H9 (cell line): ENCODE measurements at regions not wholly inside any gene's neighbourhood (a gene's known extent, or its start where the extent isn't known, plus 50 kb on each side); places are given as distances from the start of the nearest gene placed in this dataset.

Source experiments
- DNase-seq: peaks from one replicate; pipeline ENCODE4 v3.0.0-alpha.2; 2017
- H2AFZ ChIP-seq: one replicate; pipeline ENCODE4 v1.6.1; 2013; ENCODE audit warnings: mild to moderate bottlenecking, low read length, control low read depth, moderate library complexity
- H2AK5ac ChIP-seq: 2 replicates; pipeline ENCODE4 v1.6.1; 2013; ENCODE audit warnings: low read length, control low read depth, mixed read lengths; ENCODE audit not compliant: insufficient read length
- H2BK120ac ChIP-seq: one replicate; pipeline ENCODE4 v1.6.1; 2013; ENCODE audit warnings: low read depth, mild to moderate bottlenecking, low read length, control low read depth, inconsistent platforms; ENCODE audit not compliant: poor library complexity, severe bottlenecking
- H2BK12ac ChIP-seq: 2 replicates; pipeline ENCODE4 v1.6.1; 2013; ENCODE audit warnings: low read length, control low read depth, mixed read lengths, low read depth; ENCODE audit not compliant: insufficient read length
- H2BK15ac ChIP-seq: 2 replicates; pipeline ENCODE4 v1.6.1; 2013; ENCODE audit warnings: low read depth, low read length, control low read depth
- H2BK20ac ChIP-seq: one replicate; pipeline ENCODE4 v1.6.1; 2013; ENCODE audit warnings: low read depth, mild to moderate bottlenecking, low read length, control low read depth, inconsistent platforms; ENCODE audit not compliant: poor library complexity, severe bottlenecking
- H2BK5ac ChIP-seq: 2 replicates; pipeline ENCODE4 v1.6.1; 2013; ENCODE audit warnings: low read length, control low read depth, mixed read lengths; ENCODE audit not compliant: insufficient read length
- H3K14ac ChIP-seq: 2 replicates; pipeline ENCODE4 v1.6.1; 2013; ENCODE audit warnings: low read length, control low read depth; ENCODE audit not compliant: insufficient read depth
- H3K18ac ChIP-seq: 2 replicates; pipeline ENCODE4 v1.6.1; 2013; ENCODE audit warnings: low read depth, mild to moderate bottlenecking, mixed read lengths, low read length, control low read depth; ENCODE audit not compliant: insufficient read length
- H3K23ac ChIP-seq: 2 replicates; pipeline ENCODE4 v1.6.1; 2013; ENCODE audit warnings: low read length, control low read depth, mixed read lengths, low read depth; ENCODE audit not compliant: insufficient read length
- H3K23me2 ChIP-seq: 2 replicates; pipeline ENCODE4 v1.6.1; 2013; ENCODE audit warnings: low read depth, mild to moderate bottlenecking, mixed read lengths, low read length, control low read depth; ENCODE audit not compliant: insufficient read length, poor library complexity, severe bottlenecking
- H3K27ac ChIP-seq: 2 replicates; pipeline ENCODE4 v1.5.1; 2013; ENCODE audit warnings: low read length, control low read depth, mixed read lengths, low read depth; ENCODE audit not compliant: insufficient read length
- H3K27me3 ChIP-seq: 2 replicates; pipeline ENCODE4 v1.6.1; 2013; ENCODE audit warnings: low read length, control low read depth, inconsistent platforms; ENCODE audit not compliant: insufficient read depth
- H3K4ac ChIP-seq: 2 replicates; pipeline ENCODE4 v1.6.1; 2013; ENCODE audit warnings: low read depth, mild to moderate bottlenecking, control low read depth, inconsistent platforms, low read length, moderate library complexity
- H3K4me1 ChIP-seq: 2 replicates; pipeline ENCODE4 v1.6.1; 2013; ENCODE audit warnings: low read length, control low read depth, inconsistent platforms; ENCODE audit not compliant: insufficient read depth
- H3K4me2 ChIP-seq: 2 replicates; pipeline ENCODE4 v1.6.1; 2013; ENCODE audit warnings: low read length, control low read depth, mixed read lengths; ENCODE audit not compliant: insufficient read length, insufficient read depth
- H3K56ac ChIP-seq: 2 replicates; pipeline ENCODE4 v1.6.1; 2013; ENCODE audit warnings: low read depth, mild to moderate bottlenecking, mixed read lengths, low read length, control low read depth; ENCODE audit not compliant: insufficient read length
- H3K79me1 ChIP-seq: 2 replicates; pipeline ENCODE4 v1.6.1; 2013; ENCODE audit warnings: low read depth, mild to moderate bottlenecking, moderate library complexity, low read length, control low read depth, inconsistent platforms; ENCODE audit not compliant: insufficient read depth, poor library complexity, severe bottlenecking
- H3K79me2 ChIP-seq: 2 replicates; pipeline ENCODE4 v1.6.1; 2013; ENCODE audit warnings: low read length, control low read depth, inconsistent platforms; ENCODE audit not compliant: insufficient read depth
- H3K9ac ChIP-seq: 2 replicates; pipeline ENCODE4 v1.6.1; 2013; ENCODE audit warnings: low read length, control low read depth, mixed read lengths; ENCODE audit not compliant: insufficient read length; ENCODE audit errors: extremely low read depth
- H3K9me3 ChIP-seq: one replicate; pipeline ENCODE4 v1.6.1; 2013; ENCODE audit warnings: low read depth, low read length, inconsistent platforms; ENCODE audit not compliant: control insufficient read depth
- H3T11ph ChIP-seq: one replicate; pipeline ENCODE4 v1.6.1; 2013; ENCODE audit warnings: mild to moderate bottlenecking, low read length, control low read depth, inconsistent platforms
- H4K20me1 ChIP-seq: one replicate; pipeline ENCODE4 v1.6.1; 2013; ENCODE audit not compliant: control insufficient read depth, insufficient read length, insufficient read depth
- H4K5ac ChIP-seq: 2 replicates; pipeline ENCODE4 v1.6.1; 2013; ENCODE audit warnings: low read depth, mild to moderate bottlenecking, mixed read lengths, low read length, control low read depth; ENCODE audit not compliant: insufficient read length
- H4K8ac ChIP-seq: replicated peaks from 2 replicates; pipeline ENCODE4 v1.6.1; 2013; ENCODE audit warnings: low read length, control low read depth, mixed read lengths, low read depth; ENCODE audit not compliant: insufficient read length
- H4K91ac ChIP-seq: 2 replicates; pipeline ENCODE4 v1.6.1; 2013; ENCODE audit warnings: low read depth, mild to moderate bottlenecking, moderate library complexity, mixed read lengths, low read length, control low read depth; ENCODE audit not compliant: insufficient read length
- H3K27ac Mint-ChIP-seq, 3 experiments: 2 replicates in 2 of 3; 3 replicates in 1 of 3; pipeline ENCODE4 v1.8.0; 2020 to 2021; ENCODE audit warnings: mixed read lengths in 3 of 3, mild to moderate bottlenecking in 1 of 3, moderate library complexity in 1 of 3
- H3K27me3 Mint-ChIP-seq: 2 replicates; pipeline ENCODE4 v1.8.0; 2021; ENCODE audit warnings: low read depth, mild to moderate bottlenecking, moderate library complexity, mixed read lengths
- H3K36me3 Mint-ChIP-seq, 3 experiments: 2 replicates in 2 of 3; 3 replicates in 1 of 3; pipeline ENCODE4 v1.8.0; 2020 to 2021; ENCODE audit warnings: low read depth in 3 of 3, mixed read lengths in 3 of 3; ENCODE audit not compliant: insufficient read depth in 1 of 3
- H3K4me1 Mint-ChIP-seq, 2 experiments: 2 replicates each; pipeline ENCODE4 v1.8.0; 2020; ENCODE audit warnings: mixed read lengths in 2 of 2
- H3K4me3 Mint-ChIP-seq, 2 experiments: 2 replicates in 1 of 2; 3 replicates in 1 of 2; pipeline ENCODE4 v1.8.0; 2020 to 2021; ENCODE audit warnings: mild to moderate bottlenecking in 2 of 2, mixed read lengths in 2 of 2, moderate library complexity in 1 of 2
- H3K9me3 Mint-ChIP-seq, 2 experiments: 2 replicates in 1 of 2; 3 replicates in 1 of 2; pipeline ENCODE4 v1.8.0; 2020; ENCODE audit warnings: mild to moderate bottlenecking in 2 of 2, mixed read lengths in 2 of 2, moderate library complexity in 1 of 2
- TF ChIP-seq, protein P1 (sequence below): fragments of 200-600 bp; sonication (generic); conservative IDR thresholded peaks from 3 replicates; pipeline ENCODE4 v1.8.0; 2021; ENCODE audit warnings: antibody characterized with exemption, mild to moderate bottlenecking

DNA sequence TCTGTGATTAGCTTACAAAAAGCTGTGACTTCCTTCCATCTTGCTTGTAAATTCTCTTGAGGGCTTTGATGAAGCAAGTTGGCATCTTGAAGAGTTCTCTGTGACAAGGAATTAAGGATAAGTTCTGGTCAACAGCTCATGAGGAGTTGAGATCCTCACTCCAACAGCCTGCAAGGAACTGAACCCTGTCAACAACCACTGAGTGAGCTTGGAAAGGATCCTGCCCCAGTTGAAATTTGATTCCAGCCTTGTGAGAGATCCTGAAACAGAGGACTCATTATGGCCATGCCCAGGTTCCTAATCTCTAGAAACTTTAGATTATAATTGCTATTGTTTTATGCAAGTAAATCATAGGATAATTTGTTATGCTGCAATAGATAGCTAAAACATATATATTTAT lies 133.7 kb downstream of the PTCHD4 start:
- Histone ChIP-seq H3K56ac (no peak overlapping the region), H2BK5ac (no peak overlapping the region), H4K5ac (no peak overlapping the region), H3K23ac (no peak overlapping the region), H3T11ph (no peak overlapping the region), H2BK15ac (no peak overlapping the region), H3K79me1 (no peaks in the 10 kb centered on the region), H2AFZ (no peak overlapping the region), H3K27me3 (no peaks in the 10 kb centered on the region), H3K9ac (no peak overlapping the region), H3K23me2 (no peaks in the 10 kb centered on the region), H2BK20ac (no peak overlapping the region), H2BK12ac (no peak overlapping the region), H3K4me1 (no peaks in the 10 kb centered on the region; the same call in 1 of the 2 replicates), H3K27ac (no peak overlapping the region), H4K20me1 (no peaks in the 10 kb centered on the region), H3K4me2 (no peak overlapping the region), H3K14ac (no peak overlapping the region), H3K18ac (no peak overlapping the region), H3K79me2 (no peaks in the 10 kb centered on the region), H4K91ac (no peak overlapping the region), H2AK5ac (no peak overlapping the region), H3K9me3 (no peaks in the 10 kb centered on the region), H2BK120ac (no peak overlapping the region), H4K8ac (no peak overlapping the region), H3K4ac (no peak overlapping the region)
- Mint-ChIP-seq H3K27me3 (no peaks in the 10 kb centered on the region; the same call in 1 of the 2 replicates), H3K4me3 (no peak overlapping the region), H3K27ac (no peak overlapping the region), H3K4me1 (peaks cover 0 to 6% of the 10 kb centered on the region in 2 experiments; a peak in 2 of 4 replicates), H3K36me3 (no peaks in the 10 kb centered on the region), H3K9me3 (no peaks in the 10 kb centered on the region)
- TF ChIP-seq, protein P1, sequence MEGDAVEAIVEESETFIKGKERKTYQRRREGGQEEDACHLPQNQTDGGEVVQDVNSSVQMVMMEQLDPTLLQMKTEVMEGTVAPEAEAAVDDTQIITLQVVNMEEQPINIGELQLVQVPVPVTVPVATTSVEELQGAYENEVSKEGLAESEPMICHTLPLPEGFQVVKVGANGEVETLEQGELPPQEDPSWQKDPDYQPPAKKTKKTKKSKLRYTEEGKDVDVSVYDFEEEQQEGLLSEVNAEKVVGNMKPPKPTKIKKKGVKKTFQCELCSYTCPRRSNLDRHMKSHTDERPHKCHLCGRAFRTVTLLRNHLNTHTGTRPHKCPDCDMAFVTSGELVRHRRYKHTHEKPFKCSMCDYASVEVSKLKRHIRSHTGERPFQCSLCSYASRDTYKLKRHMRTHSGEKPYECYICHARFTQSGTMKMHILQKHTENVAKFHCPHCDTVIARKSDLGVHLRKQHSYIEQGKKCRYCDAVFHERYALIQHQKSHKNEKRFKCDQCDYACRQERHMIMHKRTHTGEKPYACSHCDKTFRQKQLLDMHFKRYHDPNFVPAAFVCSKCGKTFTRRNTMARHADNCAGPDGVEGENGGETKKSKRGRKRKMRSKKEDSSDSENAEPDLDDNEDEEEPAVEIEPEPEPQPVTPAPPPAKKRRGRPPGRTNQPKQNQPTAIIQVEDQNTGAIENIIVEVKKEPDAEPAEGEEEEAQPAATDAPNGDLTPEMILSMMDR: no peak
- DNase-seq: no peak
